A549 (cell line): ENCODE measurements at regions not wholly inside any gene's neighbourhood (a gene's known extent, or its start where the extent isn't known, plus 50 kb on each side); places are given as distances from the start of the nearest gene placed in this dataset.

Experiments
- ATAC-seq, 2 experiments: fragments of 200-7000 bp in 1 of 2; fragments of >200 bp in 1 of 2; cut with Nextera tagmentation in 1 of 2; cut with Tn5 transposase in 1 of 2; 3 replicates each; pipeline versions ENCODE4 v1.8.0 to v1.9.1; 2018 to 2020; ENCODE audit warnings: mild to moderate bottlenecking in 1 of 2, moderate library complexity in 1 of 2
- CTCF ChIA-PET: fragments of 300-600 bp; sonication (Branson Sonifier 250); formaldehyde crosslinking; extraction: SDS; loops from one replicate; lab custom pipeline; 2021; ENCODE audit warnings: antibody characterized with exemption, inconsistent platforms; lab: Yijun Ruan, JAX
- POLR2A ChIA-PET: fragments of 350-600 bp; formaldehyde crosslinking; extraction: SDS; loops from one replicate; lab custom pipeline; 2021; ENCODE audit warnings: antibody characterized with exemption, inconsistent platforms; lab: Yijun Ruan, JAX
- DNase-seq, 2 experiments: peaks; one replicate each; pipeline versions ENCODE4 v3.0.0 to v3.0.0-alpha.2; 2011 to 2016; ENCODE audit warnings: low read depth in 1 of 2, low spot score in 1 of 2
- FAIRE-seq: peaks from 2 replicates; lab custom pipeline; 2011; peaks lifted over from hg19 to GRCh38; lab: Jason Lieb, UNC
- H3K27ac ChIP-seq, 2 experiments: fragments of >200 bp; sonication (Bioruptor Twin); formaldehyde crosslinking; 3 replicates each; pipeline ENCODE4 v1.5.1; 2016 to 2017
- H3K4me1 ChIP-seq: fragments of >200 bp; sonication (Bioruptor Twin); formaldehyde crosslinking; 3 replicates; pipeline ENCODE4 v1.6.1; 2016
- H3K4me2 ChIP-seq: fragments of >200 bp; sonication (Bioruptor Twin); formaldehyde crosslinking; 3 replicates; pipeline ENCODE4 v1.6.1; 2016
- H3K4me3 ChIP-seq: fragments of >200 bp; sonication (Bioruptor Twin); formaldehyde crosslinking; 3 replicates; pipeline ENCODE4 v1.5.1; 2016
- H3K9me3 ChIP-seq: fragments of >200 bp; sonication (Bioruptor Twin); formaldehyde crosslinking; 3 replicates; pipeline ENCODE4 v1.6.1; 2016
- BHLHE40 ChIP-seq: IDR thresholded peaks from 2 replicates; pipeline ENCODE4 v1.6.1; 2012; ENCODE audit warnings: low read depth, low read length, inconsistent platforms
- CBX2 ChIP-seq: fragments of 200-600 bp; sonication (generic); IDR thresholded peaks from 2 replicates; pipeline ENCODE4 v1.6.1; 2016; ENCODE audit warnings: low read depth, mild to moderate bottlenecking, borderline replicate concordance
- CBX8 ChIP-seq: fragments of 200-600 bp; sonication (generic); IDR thresholded peaks from 2 replicates; pipeline ENCODE4 v1.6.1; 2016
- CHD2 ChIP-seq: fragments of 150-350 bp; IDR thresholded peaks from 2 replicates; pipeline ENCODE4 v1.6.1; 2014; ENCODE audit warnings: low read length; ENCODE audit not compliant: partially characterized antibody
- CHD4 ChIP-seq: fragments of 200-600 bp; sonication (generic); IDR thresholded peaks from 2 replicates; pipeline ENCODE4 v1.6.1; 2016; ENCODE audit warnings: antibody characterized with exemption, mild to moderate bottlenecking, borderline replicate concordance
- EHF ChIP-seq: fragments of 250-450 bp; sonication (Bioruptor Pico); IDR thresholded peaks from 2 replicates; pipeline ENCODE4 v1.5.0; 2020; ENCODE audit warnings: mild to moderate bottlenecking
- EHMT2 ChIP-seq: fragments of 200-600 bp; sonication (generic); IDR thresholded peaks from 2 replicates; pipeline ENCODE4 v1.6.1; 2016; ENCODE audit warnings: antibody characterized with exemption, low read depth, mild to moderate bottlenecking, moderate library complexity
- EP300 ChIP-seq, 2 experiments: fragments of >200 bp; sonication (Bioruptor Twin); formaldehyde crosslinking; IDR thresholded peaks; 2 replicates in 1 of 2; 3 replicates in 1 of 2; pipeline ENCODE4 v1.6.1; 2016 to 2017
- ESRRA ChIP-seq: fragments of 150-350 bp; IDR thresholded peaks from 2 replicates; pipeline ENCODE4 v1.6.1; 2014; ENCODE audit warnings: mild to moderate bottlenecking, low read length, borderline replicate concordance
- FOSB ChIP-seq: fragments of 250-450 bp; sonication (Bioruptor Pico); IDR thresholded peaks from 2 replicates; pipeline ENCODE4 v1.5.0; 2020; ENCODE audit warnings: mild to moderate bottlenecking, moderate library complexity
- FOSL2 ChIP-seq, 2 experiments: fragments of 450-650 bp in 1 of 2; fragments of >200 bp in 1 of 2; sonication (Bioruptor Twin) in 1 of 2; formaldehyde crosslinking; IDR thresholded peaks; 2 replicates each; pipeline versions ENCODE4 v1.5.0 to v1.6.1; 2016 to 2020; ENCODE audit warnings: mild to moderate bottlenecking in 1 of 2, moderate library complexity in 1 of 2
- FOXS1 ChIP-seq: fragments of 250-450 bp; sonication (Bioruptor Pico); IDR thresholded peaks from 2 replicates; pipeline ENCODE4 v1.5.0; 2020; ENCODE audit warnings: mild to moderate bottlenecking, moderate library complexity
- HOXB13 ChIP-seq: fragments of 250-450 bp; sonication (Bioruptor Pico); IDR thresholded peaks from 2 replicates; pipeline ENCODE4 v1.5.0; 2020; ENCODE audit warnings: low read depth, mild to moderate bottlenecking, moderate library complexity
- JUNB ChIP-seq: fragments of >200 bp; sonication (Bioruptor Twin); formaldehyde crosslinking; IDR thresholded peaks from 2 replicates; pipeline ENCODE4 v1.6.1; 2016
- MAFK ChIP-seq: fragments of 450-650 bp; IDR thresholded peaks from 2 replicates; pipeline ENCODE4 v1.6.1; 2014; ENCODE audit not compliant: partially characterized antibody
- MYC ChIP-seq: IDR thresholded peaks from 2 replicates; pipeline ENCODE4 v1.6.1; 2012; ENCODE audit warnings: mild to moderate bottlenecking, inconsistent platforms, low read length, improper control_type of control experiment, borderline replicate concordance
- NFE2L2 ChIP-seq: fragments of 150-350 bp; conservative IDR thresholded peaks from 2 replicates; pipeline ENCODE4 v1.6.1; 2014; ENCODE audit warnings: low read length
- NPAS2 ChIP-seq: fragments of 250-450 bp; sonication (Bioruptor Pico); IDR thresholded peaks from 2 replicates; pipeline ENCODE4 v1.8.0; 2022; ENCODE audit warnings: mild to moderate bottlenecking, moderate library complexity, borderline replicate concordance
- PBX3 ChIP-seq: IDR thresholded peaks from 2 replicates; pipeline ENCODE4 v1.6.1; 2012
- RARB ChIP-seq: fragments of 250-450 bp; sonication (Bioruptor Pico); IDR thresholded peaks from 2 replicates; pipeline ENCODE4 v1.8.0; 2021; ENCODE audit warnings: mild to moderate bottlenecking, moderate library complexity
- SREBF2 ChIP-seq: fragments of 450-650 bp; IDR thresholded peaks from 2 replicates; pipeline ENCODE4 v1.6.1; 2014; ENCODE audit warnings: mild to moderate bottlenecking, moderate library complexity
- TP53 ChIP-seq: fragments of 250-450 bp; sonication (Bioruptor Pico); IDR thresholded peaks from 2 replicates; pipeline ENCODE4 v1.5.0; 2021; ENCODE audit warnings: mild to moderate bottlenecking, moderate library complexity
- ZSCAN20 ChIP-seq: fragments of 250-450 bp; sonication (Bioruptor Pico); IDR thresholded peaks from 2 replicates; pipeline ENCODE4 v1.8.0; 2022; ENCODE audit warnings: mild to moderate bottlenecking, moderate library complexity
- WGBS: methylation state at CpG from one replicate; pipeline ENCODE4 v1.1.6; 2017; ENCODE audit errors: missing lambda C conversion rate; 5-methylcytosine and 5-hydroxymethylcytosine counted together
- TF ChIP-seq, protein P1 (sequence below): fragments of >200 bp; sonication (Bioruptor Twin); formaldehyde crosslinking; IDR thresholded peaks from 3 replicates; pipeline ENCODE4 v1.6.1; 2016
- TF ChIP-seq, protein P2 (sequence below): fragments of >200 bp; sonication (Bioruptor Twin); formaldehyde crosslinking; IDR thresholded peaks from 3 replicates; pipeline ENCODE4 v1.5.1; 2016
- TF ChIP-seq, protein P3 (sequence below): fragments of >200 bp; sonication (Bioruptor Twin); formaldehyde crosslinking; IDR thresholded peaks from 2 replicates; pipeline ENCODE4 v1.6.1; 2016
- TF ChIP-seq, protein P4 (sequence below): IDR thresholded peaks from 2 replicates; pipeline ENCODE4 v1.6.1; 2012; ENCODE audit warnings: low read depth, borderline replicate concordance
- TF ChIP-seq, protein P5 (sequence below): fragments of 250-450 bp; sonication (Bioruptor Pico); IDR thresholded peaks from 2 replicates; pipeline ENCODE4 v1.5.0; 2020; ENCODE audit warnings: low read depth, mild to moderate bottlenecking, moderate library complexity

- Histone ChIP-seq H3K9me3 (no peaks in the 10 kb centered on the region), H3K4me1 (no peaks in the 10 kb centered on the region), H3K4me2 (no peak overlapping the region), H3K4me3 (no peak overlapping the region), H3K27ac (no peak overlapping the region)
- ATAC-seq = no peak
- no peak for DNase-seq
- TF ChIP-seq, protein P1, sequence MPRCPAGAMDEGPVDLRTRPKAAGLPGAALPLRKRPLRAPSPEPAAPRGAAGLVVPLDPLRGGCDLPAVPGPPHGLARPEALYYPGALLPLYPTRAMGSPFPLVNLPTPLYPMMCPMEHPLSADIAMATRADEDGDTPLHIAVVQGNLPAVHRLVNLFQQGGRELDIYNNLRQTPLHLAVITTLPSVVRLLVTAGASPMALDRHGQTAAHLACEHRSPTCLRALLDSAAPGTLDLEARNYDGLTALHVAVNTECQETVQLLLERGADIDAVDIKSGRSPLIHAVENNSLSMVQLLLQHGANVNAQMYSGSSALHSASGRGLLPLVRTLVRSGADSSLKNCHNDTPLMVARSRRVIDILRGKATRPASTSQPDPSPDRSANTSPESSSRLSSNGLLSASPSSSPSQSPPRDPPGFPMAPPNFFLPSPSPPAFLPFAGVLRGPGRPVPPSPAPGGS = no peak
- TF ChIP-seq TP53 (CRISPR knock-in tag) (no peak), FOXS1 (CRISPR knock-in tag) (no peak), CHD4 (no peak), NFE2L2 (no peak), ESRRA (no peak), CHD2 (no peak), MYC (no peak)
- TF ChIP-seq, protein P2, sequence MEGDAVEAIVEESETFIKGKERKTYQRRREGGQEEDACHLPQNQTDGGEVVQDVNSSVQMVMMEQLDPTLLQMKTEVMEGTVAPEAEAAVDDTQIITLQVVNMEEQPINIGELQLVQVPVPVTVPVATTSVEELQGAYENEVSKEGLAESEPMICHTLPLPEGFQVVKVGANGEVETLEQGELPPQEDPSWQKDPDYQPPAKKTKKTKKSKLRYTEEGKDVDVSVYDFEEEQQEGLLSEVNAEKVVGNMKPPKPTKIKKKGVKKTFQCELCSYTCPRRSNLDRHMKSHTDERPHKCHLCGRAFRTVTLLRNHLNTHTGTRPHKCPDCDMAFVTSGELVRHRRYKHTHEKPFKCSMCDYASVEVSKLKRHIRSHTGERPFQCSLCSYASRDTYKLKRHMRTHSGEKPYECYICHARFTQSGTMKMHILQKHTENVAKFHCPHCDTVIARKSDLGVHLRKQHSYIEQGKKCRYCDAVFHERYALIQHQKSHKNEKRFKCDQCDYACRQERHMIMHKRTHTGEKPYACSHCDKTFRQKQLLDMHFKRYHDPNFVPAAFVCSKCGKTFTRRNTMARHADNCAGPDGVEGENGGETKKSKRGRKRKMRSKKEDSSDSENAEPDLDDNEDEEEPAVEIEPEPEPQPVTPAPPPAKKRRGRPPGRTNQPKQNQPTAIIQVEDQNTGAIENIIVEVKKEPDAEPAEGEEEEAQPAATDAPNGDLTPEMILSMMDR = no peak
- FAIRE-seq = no peak
- POLR2A ChIA-PET = no interaction called here
- WGBS = 83% methylated on average over 3 of the region's 3 CpGs
- CTCF ChIA-PET = no interaction called here
Observed at GRCh38 chr1:241419986-241420385, 63.0 kb upstream of the RGS7 start.

DNA sequence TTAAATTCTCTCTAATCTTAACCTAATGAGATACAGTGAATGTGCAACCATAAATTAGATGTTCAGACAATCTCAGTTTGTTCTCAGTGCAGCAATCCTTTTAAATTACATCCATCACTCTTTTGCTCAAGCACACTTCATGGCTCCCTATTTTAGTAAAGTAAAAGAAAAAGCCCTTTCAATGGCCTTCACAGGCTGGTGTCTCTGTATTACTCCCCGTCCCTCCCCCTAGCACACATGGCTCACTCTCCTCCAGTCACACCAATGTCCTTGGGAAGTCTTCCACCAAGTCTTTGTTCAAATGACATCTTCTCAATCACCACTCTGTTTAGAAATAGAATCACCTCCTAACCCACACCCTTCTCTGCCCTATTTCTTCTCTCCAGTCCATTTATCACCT lies 60.3 kb upstream of the RGS7 start:
- ChIA-PET POLR2A (no interaction called here), CTCF (interaction anchor here (1.2 kb wide), 1 partner anchor 11 kb away, joined by 3 read pairs; no protein-coding TSS in a partner anchor)
- no peak for DNase-seq
- H3K4me3 ChIP-seq = no peak overlapping the region
- H3K4me2 ChIP-seq = no peak overlapping the region
- no peak for ATAC-seq
- TF ChIP-seq TP53 (CRISPR knock-in tag) = no peak
- TF ChIP-seq EHMT2 = no peak
- TF ChIP-seq FOSB = no peak
- no peak for TF ChIP-seq MYC
- TF ChIP-seq RARB (CRISPR knock-in tag) = no peak
- TF ChIP-seq MAFK = no peak
- TF ChIP-seq CBX2 = no peak
- TF ChIP-seq, protein P3, sequence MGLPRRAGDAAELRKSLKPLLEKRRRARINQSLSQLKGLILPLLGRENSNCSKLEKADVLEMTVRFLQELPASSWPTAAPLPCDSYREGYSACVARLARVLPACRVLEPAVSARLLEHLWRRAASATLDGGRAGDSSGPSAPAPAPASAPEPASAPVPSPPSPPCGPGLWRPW = no peak
- no peak for TF ChIP-seq HOXB13
- TF ChIP-seq CBX8 = no peak
- no peaks in the 10 kb centered on the region for H3K9me3 ChIP-seq
- no peaks in the 10 kb centered on the region for H3K4me1 ChIP-seq
- H3K27ac ChIP-seq = no peak overlapping the region
- no peak for FAIRE-seq
- WGBS = 13% methylated on average over 1 of the region's 1 CpG

GRCh38 chr1:241413974-241414373 lies 57.0 kb upstream of the RGS7 start:
- 53% methylated on average over 3 of the region's 3 CpGs for WGBS
- CTCF ChIA-PET = interaction anchor here (0.8 kb wide), 1 partner anchor 13 kb away, joined by 3 read pairs; no protein-coding TSS in a partner anchor
- no peak overlapping the region for H3K27ac ChIP-seq
- POLR2A ChIA-PET = no interaction called here
- FAIRE-seq (no peak), DNase-seq (no peak), ATAC-seq (0 out of 6 replicates have a peak, but pooled peaks of 1 of the 2 experiments have one; percentile 34)
- H3K9me3 ChIP-seq = no peaks in the 10 kb centered on the region
- H3K4me1 ChIP-seq = no peaks in the 10 kb centered on the region
- H3K4me2 ChIP-seq = no peak overlapping the region
- no peak overlapping the region for H3K4me3 ChIP-seq
- TF ChIP-seq EP300 (IDR thresholded peaks at IDR 0.05) (no peak), SREBF2 (no peak), FOXS1 (CRISPR knock-in tag) (no peak), EHF (CRISPR knock-in tag) (no peak), ZSCAN20 (CRISPR knock-in tag) (no peak), PBX3 (no peak), HOXB13 (no peak), FOSL2 (IDR thresholded peaks at IDR 0.05) (no peak), FOSL2 (CRISPR knock-in tag; IDR thresholded peaks at IDR 0.05) (no peak), NPAS2 (CRISPR knock-in tag) (no peak), BHLHE40 (no peak), JUNB (no peak), CBX2 (no peak), FOSB (no peak)
- TF ChIP-seq, protein P1 = no peak
- TF ChIP-seq, protein P4, sequence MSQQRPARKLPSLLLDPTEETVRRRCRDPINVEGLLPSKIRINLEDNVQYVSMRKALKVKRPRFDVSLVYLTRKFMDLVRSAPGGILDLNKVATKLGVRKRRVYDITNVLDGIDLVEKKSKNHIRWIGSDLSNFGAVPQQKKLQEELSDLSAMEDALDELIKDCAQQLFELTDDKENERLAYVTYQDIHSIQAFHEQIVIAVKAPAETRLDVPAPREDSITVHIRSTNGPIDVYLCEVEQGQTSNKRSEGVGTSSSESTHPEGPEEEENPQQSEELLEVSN = no peak
- TF ChIP-seq, protein P5, sequence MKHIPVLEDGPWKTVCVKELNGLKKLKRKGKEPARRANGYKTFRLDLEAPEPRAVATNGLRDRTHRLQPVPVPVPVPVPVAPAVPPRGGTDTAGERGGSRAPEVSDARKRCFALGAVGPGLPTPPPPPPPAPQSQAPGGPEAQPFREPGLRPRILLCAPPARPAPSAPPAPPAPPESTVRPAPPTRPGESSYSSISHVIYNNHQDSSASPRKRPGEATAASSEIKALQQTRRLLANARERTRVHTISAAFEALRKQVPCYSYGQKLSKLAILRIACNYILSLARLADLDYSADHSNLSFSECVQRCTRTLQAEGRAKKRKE (CRISPR knock-in tag) = no peak
